ENCODE measurements at regions not wholly inside any gene's neighbourhood (a gene's known extent, or its start where the extent isn't known, plus 50 kb on each side); places are given as distances from the start of the nearest gene placed in this dataset.

DNA sequence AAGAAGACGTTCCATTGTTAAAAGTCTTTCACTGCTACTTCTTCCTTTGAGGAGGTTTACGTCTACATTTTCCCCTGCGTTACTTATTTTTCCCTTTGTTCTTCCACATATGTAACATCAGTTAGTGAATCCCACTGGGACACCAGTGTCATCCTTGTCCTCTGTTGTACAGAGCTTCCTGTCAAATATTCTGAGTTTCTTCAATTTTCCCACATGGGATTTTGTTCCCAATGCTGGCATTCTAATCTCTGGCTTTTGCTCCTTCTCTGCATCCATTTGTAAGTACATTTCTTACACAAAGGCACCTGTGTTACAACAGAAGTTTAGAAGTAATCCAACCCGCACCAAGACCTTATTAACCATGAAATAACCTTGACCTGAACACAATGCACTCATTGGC, 627.4 kb upstream of the PFKP start:
- DNase-seq (ENCODE audit: low spot score), result no peak

DNA sequence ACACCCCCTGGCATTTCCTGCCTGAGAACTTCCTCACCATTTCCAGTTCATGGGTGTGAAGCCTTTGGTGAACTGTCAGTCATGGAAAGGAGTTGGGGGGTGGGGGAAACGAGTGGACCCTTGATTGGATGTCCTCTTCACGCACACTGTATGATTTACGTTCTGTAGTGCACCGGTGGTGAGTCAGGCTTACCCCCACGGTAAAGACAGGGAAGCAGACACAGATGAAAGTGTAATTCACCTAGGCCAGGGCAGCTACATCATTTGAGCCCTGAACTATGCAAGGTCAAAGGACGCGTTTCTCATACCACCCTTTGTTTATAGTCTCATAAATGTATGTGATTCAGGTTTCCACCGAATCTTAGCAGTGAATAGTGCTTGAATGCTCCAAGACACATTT, 628.3 kb upstream of the PFKP start:
- no peak for DNase-seq (ENCODE audit: low spot score)

DNA sequence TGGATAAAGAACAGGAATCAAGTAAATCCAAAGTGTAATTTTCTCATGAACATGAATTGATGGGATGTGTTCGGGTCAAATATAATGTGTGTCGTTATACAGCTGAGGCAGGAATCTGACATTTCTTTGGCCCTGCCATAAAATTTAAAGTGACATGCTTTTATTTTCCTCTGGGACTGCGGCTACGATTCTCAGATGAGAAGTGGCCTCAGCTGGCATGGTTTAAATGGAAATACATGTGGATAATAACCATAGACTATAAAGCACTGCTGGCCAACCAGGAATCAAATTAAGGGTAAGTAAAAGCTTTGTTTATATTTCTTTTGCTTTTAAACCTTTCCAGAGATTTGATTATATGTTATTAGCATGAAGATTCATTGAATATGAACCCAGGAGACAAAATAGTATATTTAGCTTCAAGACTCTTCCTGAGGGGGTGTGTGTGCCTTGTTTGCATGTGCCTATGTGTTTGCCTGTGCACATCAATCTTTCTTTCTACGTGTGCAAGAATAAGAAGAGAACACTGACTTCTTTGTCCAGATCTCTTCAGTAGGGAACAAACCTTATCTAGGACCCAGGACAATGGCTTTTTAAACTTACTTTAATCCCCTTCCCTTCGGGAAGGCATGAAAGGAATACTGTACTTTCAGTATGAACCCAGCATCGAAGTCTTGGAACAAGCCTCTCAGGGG, 629.0 kb upstream of the PFKP start:
- DNase-seq (ENCODE audit: low spot score), result no peak

- DNase-seq (ENCODE audit: low spot score), result no peak
These were observed 630.4 kb upstream of the PFKP start for GRCh38 chr10:2436933-2437332.

DNA sequence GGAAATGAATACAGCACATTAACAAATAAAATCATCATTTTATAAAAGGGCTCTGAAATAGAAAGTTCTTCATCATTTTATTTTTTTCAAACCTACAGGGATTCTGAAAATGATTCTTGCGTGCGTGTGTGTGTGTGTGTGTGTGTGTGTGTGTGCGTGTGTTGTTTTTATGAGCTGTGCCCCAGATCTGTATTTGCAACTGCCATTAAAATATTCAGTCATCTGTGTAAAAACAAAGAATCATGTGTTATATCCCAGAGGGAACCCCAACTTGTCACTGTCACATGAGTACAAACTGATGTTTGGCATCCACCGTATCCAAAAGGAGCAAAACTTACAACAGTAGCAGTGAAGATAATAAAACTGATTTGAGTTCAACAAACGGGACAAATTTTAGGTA, 635.4 kb upstream of the PFKP start:
- DNase-seq (ENCODE audit: low spot score), result no peak

DNA sequence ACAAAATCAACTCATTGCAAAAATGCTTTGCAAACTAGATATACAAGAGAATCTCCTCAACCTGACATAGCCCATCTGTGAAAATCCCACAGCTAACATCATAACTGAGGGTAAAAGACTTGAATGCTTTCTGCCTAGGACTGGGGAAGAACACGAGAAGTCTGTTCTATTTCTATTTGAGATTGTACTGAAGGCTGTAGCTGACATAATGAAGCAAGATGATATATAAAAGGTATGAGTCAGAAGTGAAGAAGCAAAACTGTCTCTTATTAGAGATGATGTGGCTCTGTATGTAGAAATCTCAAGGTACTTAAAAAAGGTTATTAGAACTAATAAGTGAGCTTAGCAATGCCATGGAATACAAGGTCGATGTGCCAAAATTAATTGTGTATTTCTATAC, 639.9 kb upstream of the PFKP start:
- no peak for DNase-seq (ENCODE audit: low spot score)

GRCh38 chr10:2425320-2425719, 642.0 kb upstream of the PFKP start:
- no peak for DNase-seq (ENCODE audit: low spot score)

DNA sequence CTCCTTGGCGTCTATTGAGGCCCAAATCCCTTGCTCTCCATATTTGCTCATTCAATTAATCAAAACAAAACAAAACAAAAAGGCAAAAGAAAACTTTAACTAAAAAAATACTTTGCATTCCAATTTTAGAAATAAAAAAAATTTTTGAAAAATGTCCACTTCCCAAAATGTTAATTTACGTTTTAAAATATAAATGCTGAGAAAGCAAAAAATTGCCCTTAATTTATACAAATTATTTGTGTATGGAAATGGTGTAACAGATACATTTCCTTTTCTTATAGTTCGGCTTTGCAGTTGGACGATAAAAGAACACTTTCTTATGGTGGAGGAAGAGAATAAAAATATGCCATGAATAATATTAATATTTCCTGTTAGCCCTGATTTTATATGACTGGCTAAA, 652.8 kb upstream of the PFKP start:
- DNase-seq (ENCODE audit: low spot score), result no peak

- no peak for DNase-seq (ENCODE audit: low spot score)
These were observed 653.3 kb upstream of the PFKP start for GRCh38 chr10:2414039-2414438.

DNA sequence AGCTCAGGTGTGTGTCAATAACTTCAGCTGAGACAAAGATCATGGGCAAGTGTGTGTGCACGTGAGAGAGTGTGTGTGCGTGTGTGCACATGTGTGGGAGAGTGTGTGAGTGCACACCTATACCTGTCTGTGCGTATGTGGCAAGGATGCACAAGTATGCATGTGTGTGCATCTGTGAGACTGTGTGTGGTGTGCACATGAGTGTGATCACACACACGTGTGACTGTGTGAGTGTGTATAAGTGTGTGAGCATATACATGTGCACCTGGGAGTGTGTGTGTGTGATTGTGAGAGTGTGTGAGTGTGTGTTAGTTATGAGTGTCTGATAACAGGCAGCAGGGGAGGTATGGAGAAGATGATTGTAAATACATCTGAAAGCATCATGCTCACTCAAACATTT, 657.3 kb upstream of the PFKP start:
- no peak for DNase-seq (ENCODE audit: low spot score)

DNA sequence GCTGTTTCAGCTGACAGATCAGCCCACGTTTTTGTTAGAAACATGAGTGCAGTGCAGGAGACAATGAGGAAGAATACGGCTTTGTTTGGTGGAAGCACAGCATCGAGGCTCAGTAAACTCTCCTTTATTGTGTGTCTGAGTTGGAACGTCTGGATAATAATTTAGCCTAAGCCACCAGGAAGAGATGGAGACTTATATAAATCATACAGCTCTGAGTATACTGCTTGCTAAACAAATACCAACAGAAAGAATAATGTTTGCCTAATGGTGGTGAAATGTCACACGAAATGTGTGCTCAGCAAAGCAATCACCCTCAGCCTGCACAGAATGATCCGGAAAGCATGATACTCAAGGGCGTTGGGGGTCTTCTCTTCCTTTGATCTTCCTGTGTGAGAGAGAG, 664.1 kb upstream of the ADARB2 start:
- no peak for DNase-seq (ENCODE audit: low spot score)

DNA sequence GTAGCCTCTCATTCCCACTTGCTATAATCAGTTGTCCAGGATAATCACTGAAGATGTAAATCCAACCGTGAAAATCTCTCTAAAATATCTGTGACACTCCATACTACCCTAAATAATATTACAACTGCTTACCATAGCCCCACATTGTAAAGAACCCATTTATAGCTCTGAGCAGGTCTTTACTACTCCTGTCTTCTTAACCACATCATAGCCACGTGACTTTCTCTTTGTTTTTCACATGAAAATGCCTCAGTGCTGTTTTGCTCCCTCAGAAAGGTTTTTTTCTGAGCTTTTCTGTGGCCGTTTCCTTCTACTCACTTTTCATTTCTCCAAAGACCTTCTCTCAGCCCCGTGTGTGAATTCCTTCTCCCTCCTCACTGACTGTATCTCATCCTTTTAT, 662.2 kb upstream of the ADARB2 start:
- no peak for DNase-seq (ENCODE audit: low spot score)

DNA sequence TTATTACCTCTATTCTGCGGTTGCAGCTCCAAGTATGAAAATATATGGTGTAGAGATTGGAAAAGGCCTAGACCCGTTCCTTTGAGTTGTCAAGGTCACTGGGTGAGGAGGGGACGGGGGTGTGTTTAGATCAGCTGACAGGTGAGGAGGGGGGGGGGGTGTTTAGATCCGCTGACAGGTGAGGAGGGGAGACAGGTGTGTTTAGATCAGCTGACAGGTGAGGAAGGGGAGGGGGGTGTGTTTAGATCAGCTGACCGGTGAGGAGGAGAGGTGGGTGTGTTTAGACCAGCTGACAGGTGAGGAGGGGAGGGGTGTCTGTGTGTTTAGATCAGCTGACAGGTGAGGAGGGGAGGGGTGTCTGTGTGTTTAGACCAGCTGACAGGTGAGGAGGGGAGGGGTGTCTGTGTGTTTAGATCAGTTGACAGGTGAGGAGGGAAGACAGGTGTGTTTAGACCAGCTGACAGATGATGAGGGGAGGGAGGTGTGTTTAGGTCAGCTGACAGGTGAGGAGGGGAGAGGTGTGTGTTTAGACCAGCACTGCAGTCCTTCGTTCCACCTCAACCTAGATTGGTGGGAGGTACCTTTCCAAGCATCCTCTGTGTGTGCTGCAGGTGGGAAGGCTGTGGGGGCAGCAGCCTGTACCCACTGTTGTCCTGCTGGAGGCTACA, 655.0 kb upstream of the ADARB2 start:
- DNase-seq (ENCODE audit: low spot score), result peak; percentile 36

- no peak for DNase-seq (ENCODE audit: low spot score)
These were observed 650.3 kb upstream of the ADARB2 start for GRCh38 chr10:2387672-2388071.

- no peak for DNase-seq (ENCODE audit: low spot score)
These were observed 649.9 kb upstream of the ADARB2 start for GRCh38 chr10:2387261-2387660.

- no peak for DNase-seq (ENCODE audit: low spot score)
These were observed 642.9 kb upstream of the ADARB2 start for GRCh38 chr10:2380218-2380617.

DNA sequence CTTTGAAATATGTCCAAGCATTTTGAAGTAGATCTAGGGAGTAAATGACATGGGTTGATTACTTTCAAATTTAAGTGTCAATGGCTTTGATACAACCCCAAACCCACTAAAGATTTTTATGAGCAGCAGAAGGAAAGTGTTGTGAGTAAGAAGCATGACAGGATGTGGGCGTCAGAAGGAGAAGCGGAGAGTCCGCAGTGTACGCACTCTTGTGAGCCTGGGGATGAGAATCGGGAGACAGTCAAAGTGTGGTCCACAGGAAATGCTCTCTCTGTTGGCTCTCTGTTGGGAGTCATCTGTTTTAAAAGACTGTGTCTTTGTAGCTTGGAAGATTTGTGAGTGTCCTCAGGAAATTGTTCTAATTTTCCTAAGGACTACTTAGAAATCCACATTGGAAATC, 629.8 kb upstream of the ADARB2 start:
- no peak for DNase-seq (ENCODE audit: low spot score)

DNA sequence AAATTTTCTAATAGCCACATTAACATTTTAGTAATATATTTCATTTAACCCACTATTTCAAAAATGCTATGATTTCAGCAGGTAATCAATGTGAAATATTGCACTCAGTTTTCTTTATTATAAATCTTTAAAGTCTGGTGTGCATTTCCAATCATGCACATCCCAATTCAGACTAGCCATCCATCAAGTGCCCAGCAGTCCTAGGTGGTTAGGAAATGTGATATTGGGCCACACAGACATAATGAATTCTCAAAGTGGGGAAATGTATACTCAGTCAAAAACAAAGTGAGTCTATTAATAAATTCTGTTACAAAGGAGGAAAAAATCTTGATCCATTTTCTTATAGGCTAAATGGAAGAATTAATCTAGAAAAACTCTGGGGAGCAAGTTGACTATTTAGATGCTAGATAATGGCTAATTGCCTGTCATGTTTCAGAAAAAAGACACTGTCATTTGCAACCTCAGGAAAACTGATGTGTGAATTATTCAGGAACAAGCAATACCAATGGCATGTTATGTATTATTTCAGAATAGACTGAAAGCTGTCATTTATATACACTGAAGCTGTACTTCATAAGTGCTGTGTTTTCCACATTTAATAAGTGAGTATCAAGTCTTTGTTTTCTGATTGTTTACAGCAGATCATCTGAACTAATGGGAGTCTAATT, 629.1 kb upstream of the ADARB2 start:
- DNase-seq (ENCODE audit: low spot score), result no peak

DNA sequence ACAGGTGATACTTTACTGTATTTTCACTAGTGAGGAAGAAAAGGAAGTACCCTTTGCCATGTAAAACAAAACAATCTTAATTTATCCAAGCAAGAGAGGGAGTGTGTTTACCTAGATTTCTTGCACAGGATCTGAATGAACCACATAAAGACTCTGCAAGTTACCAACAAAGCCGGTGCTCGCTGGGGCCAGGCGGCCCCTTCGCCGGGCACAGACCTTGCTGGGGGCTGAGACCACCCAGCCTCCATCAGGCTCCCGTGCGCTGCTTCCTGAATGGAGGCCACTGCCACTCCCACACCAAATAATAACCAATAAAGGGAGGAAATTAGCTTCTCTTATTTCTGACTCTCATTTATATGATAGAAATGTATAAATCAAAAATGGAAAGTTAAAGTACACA, 625.0 kb upstream of the ADARB2 start:
- no peak for DNase-seq (ENCODE audit: low spot score)

DNA sequence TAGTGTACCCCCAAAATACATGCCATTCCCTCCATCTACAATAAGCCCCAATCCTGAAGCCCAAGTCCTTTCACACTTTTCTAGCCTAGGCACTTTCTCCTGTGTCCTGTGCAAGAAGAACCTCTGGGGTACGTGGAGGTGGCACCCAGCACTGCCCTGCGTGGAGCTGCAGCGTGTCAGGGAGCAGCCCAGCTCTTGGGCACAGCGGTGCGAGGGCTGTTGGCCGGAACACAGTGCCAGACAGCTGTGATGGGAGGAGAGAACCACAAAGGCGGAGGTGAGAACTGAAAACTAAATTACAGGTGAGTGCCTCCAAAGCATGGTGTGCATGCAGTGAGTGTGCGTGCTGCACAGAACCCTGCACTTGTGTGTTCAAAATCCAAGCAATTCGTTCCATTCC, 621.3 kb upstream of the ADARB2 start:
- no peak for DNase-seq (ENCODE audit: low spot score)

- no peak for DNase-seq (ENCODE audit: low spot score)
These were observed 619.3 kb upstream of the ADARB2 start for GRCh38 chr10:2356670-2357069.

GRCh38 chr10:2351566-2351965, 614.2 kb upstream of the ADARB2 start:
- DNase-seq (ENCODE audit: low spot score), result no peak

- no peak for DNase-seq (ENCODE audit: low spot score)
These were observed 604.9 kb upstream of the ADARB2 start for GRCh38 chr10:2342206-2342605.
